ENCODE measurements at regions not wholly inside any gene's neighbourhood (a gene's known extent, or its start where the extent isn't known, plus 50 kb on each side); places are given as distances from the start of the nearest gene placed in this dataset.

GRCh38 chr15:96551196-96551595, 220.7 kb downstream of the NR2F2 start (continued):
- TF ChIP-seq FOSL2 (CRISPR knock-in tag; IDR thresholded peaks at IDR 0.05) = no peak
- no peak for TF ChIP-seq ZNF430 (CRISPR knock-in tag; IDR thresholded peaks at IDR 0.05)

GRCh38 chr15:96551722-96552121, 221.2 kb downstream of the NR2F2 start:
- no TSS peak for BruUV-seq (replicated peaks)
- no peak for DNase-seq (ENCODE audit: low spot score)
- no peaks in the 10 kb centered on the region for H3K9me3 ChIP-seq (ENCODE audit: low read length)
- POLR2A ChIA-PET = no interaction called here
- CTCF ChIA-PET (ENCODE audit: low intra/inter-chr PET ratio, low total read pairs) = no interaction called here
- no peak for FAIRE-seq
- H3K36me3 ChIP-seq (replicated peaks in 1 of 2; ENCODE audit: control insufficient read depth in 1 of 2, insufficient read depth in 2 of 2, low read length in 2 of 2) = no peaks in the 10 kb centered on the region
- no peak overlapping the region for H2AFZ ChIP-seq (ENCODE audit: low read length)
- no peaks in the 10 kb centered on the region for H3K27me3 ChIP-seq (ENCODE audit: control insufficient read depth in 1 of 2, insufficient read depth in 2 of 2, low read length in 2 of 2)
- no peaks in the 10 kb centered on the region for H3K4me1 ChIP-seq (ENCODE audit: insufficient read depth, low read length)
- no peak overlapping the region for H3K4me3 ChIP-seq (replicated peaks in 1 of 3; ENCODE audit: insufficient read depth in 1 of 3, low read depth in 2 of 3, low read length in 3 of 3)
- intact Hi-C loops (cut with micrococcal nuclease; ENCODE audit: unreplicated experiment) = no loop called here
- no peak overlapping the region for H3K9ac ChIP-seq (ENCODE audit: insufficient read depth, low read depth, low read length)
- H3K27ac ChIP-seq (ENCODE audit: extremely low read length, insufficient read depth, low read length) = no peak overlapping the region
- no peak overlapping the region for H3K4me2 ChIP-seq (ENCODE audit: low read depth, low read length)
- ATAC-seq = no peak
- no peaks in the 10 kb centered on the region for H4K20me1 ChIP-seq (ENCODE audit: insufficient read depth, low read length)
- in situ Hi-C loops (cut with HindIII; ENCODE audit: extremely low pct_ligation_motif_present, low pct_unique_long_range_greater_than_20kb) = no loop called here
- H3K79me2 ChIP-seq (ENCODE audit: insufficient read depth, low read length) = no peaks in the 10 kb centered on the region
- 27% methylated on average over 3 of the region's 3 CpGs for WGBS (ENCODE audit: low lambda C conversion rate)
- TF ChIP-seq PRPF4 (IDR thresholded peaks at IDR 0.05; ENCODE audit: low read depth, low read length, poor library complexity, severe bottlenecking) = no peak
- no peak for TF ChIP-seq CEBPG (CRISPR knock-in tag; IDR thresholded peaks at IDR 0.05)
- TF ChIP-seq ATF7 (IDR thresholded peaks at IDR 0.05) = no peak
- no peak for TF ChIP-seq ATF7 (CRISPR knock-in tag; IDR thresholded peaks at IDR 0.05)
- TF ChIP-seq MEIS1 (CRISPR knock-in tag; IDR thresholded peaks at IDR 0.05; ENCODE audit: borderline replicate concordance) = no peak
- TF ChIP-seq RFX1 (IDR thresholded peaks at IDR 0.05) = no peak
- TF ChIP-seq, protein P1, sequence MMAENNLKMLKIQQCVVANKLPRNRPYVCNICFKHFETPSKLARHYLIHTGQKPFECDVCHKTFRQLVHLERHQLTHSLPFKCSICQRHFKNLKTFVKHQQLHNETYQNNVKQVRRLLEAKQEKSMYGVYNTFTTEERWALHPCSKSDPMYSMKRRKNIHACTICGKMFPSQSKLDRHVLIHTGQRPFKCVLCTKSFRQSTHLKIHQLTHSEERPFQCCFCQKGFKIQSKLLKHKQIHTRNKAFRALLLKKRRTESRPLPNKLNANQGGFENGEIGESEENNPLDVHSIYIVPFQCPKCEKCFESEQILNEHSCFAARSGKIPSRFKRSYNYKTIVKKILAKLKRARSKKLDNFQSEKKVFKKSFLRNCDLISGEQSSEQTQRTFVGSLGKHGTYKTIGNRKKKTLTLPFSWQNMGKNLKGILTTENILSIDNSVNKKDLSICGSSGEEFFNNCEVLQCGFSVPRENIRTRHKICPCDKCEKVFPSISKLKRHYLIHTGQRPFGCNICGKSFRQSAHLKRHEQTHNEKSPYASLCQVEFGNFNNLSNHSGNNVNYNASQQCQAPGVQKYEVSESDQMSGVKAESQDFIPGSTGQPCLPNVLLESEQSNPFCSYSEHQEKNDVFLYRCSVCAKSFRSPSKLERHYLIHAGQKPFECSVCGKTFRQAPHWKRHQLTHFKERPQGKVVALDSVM (CRISPR knock-in tag; IDR thresholded peaks at IDR 0.05) = no peak
- no peak for TF ChIP-seq MNT (IDR thresholded peaks at IDR 0.05)
- TF ChIP-seq ZNF841 (CRISPR knock-in tag; IDR thresholded peaks at IDR 0.05; ENCODE audit: borderline replicate concordance) = no peak
- no peak for TF ChIP-seq ZNF703 (CRISPR knock-in tag; IDR thresholded peaks at IDR 0.05; ENCODE audit: borderline replicate concordance)
- no peak for TF ChIP-seq ARHGAP35 (CRISPR knock-in tag; IDR thresholded peaks at IDR 0.05; ENCODE audit: borderline replicate concordance)
- TF ChIP-seq TARDBP (CRISPR knock-in tag; IDR thresholded peaks at IDR 0.05) = no peak
- TF ChIP-seq, protein P2, sequence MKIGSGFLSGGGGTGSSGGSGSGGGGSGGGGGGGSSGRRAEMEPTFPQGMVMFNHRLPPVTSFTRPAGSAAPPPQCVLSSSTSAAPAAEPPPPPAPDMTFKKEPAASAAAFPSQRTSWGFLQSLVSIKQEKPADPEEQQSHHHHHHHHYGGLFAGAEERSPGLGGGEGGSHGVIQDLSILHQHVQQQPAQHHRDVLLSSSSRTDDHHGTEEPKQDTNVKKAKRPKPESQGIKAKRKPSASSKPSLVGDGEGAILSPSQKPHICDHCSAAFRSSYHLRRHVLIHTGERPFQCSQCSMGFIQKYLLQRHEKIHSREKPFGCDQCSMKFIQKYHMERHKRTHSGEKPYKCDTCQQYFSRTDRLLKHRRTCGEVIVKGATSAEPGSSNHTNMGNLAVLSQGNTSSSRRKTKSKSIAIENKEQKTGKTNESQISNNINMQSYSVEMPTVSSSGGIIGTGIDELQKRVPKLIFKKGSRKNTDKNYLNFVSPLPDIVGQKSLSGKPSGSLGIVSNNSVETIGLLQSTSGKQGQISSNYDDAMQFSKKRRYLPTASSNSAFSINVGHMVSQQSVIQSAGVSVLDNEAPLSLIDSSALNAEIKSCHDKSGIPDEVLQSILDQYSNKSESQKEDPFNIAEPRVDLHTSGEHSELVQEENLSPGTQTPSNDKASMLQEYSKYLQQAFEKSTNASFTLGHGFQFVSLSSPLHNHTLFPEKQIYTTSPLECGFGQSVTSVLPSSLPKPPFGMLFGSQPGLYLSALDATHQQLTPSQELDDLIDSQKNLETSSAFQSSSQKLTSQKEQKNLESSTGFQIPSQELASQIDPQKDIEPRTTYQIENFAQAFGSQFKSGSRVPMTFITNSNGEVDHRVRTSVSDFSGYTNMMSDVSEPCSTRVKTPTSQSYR (CRISPR knock-in tag; IDR thresholded peaks at IDR 0.05; ENCODE audit: borderline replicate concordance) = no peak
- no peak for TF ChIP-seq GATAD1 (CRISPR knock-in tag; IDR thresholded peaks at IDR 0.05)
- no peak for TF ChIP-seq ZNF782 (CRISPR knock-in tag; IDR thresholded peaks at IDR 0.05; ENCODE audit: borderline replicate concordance)
- TF ChIP-seq SIX1 (CRISPR knock-in tag; IDR thresholded peaks at IDR 0.05; ENCODE audit: borderline replicate concordance) = no peak
- no peak for TF ChIP-seq ZFP62 (CRISPR knock-in tag; IDR thresholded peaks at IDR 0.05)

All from HepG2 (cell line).